Astrocyte of the spinal cord (primary cell): ENCODE measurements at regions not wholly inside any gene's neighbourhood (a gene's known extent, or its start where the extent isn't known, plus 50 kb on each side); places are given as distances from the start of the nearest gene placed in this dataset.

Source experiments
- DNase-seq: peaks from one replicate; pipeline ENCODE4 v3.0.0; 2011; ENCODE audit warnings: low read depth, low spot score
- H3K4me3 ChIP-seq: 2 replicates; pipeline ENCODE4 v1.5.1; 2011; ENCODE audit warnings: low read depth, mild to moderate bottlenecking, low read length, moderate library complexity
- CTCF ChIP-seq: IDR thresholded peaks from 2 replicates; pipeline ENCODE4 v1.5.1; 2012; ENCODE audit warnings: low read depth, mild to moderate bottlenecking, low read length, inconsistent platforms
- in situ Hi-C: cut with HindIII; loops from 2 replicates; pipeline ENCODE4 v1.10.0; 2017; ENCODE audit warnings: low sequenced_read_pairs

- H3K4me3 ChIP-seq: no peak overlapping the region
- TF ChIP-seq CTCF: no peak
- no peak for DNase-seq
- in situ Hi-C loops: no loop called here
Observed at GRCh38 chr15:95888762-95889161, 441.7 kb upstream of the NR2F2 start.

GRCh38 chr15:95894407-95894956, 436.0 kb upstream of the NR2F2 start:
- no peak for TF ChIP-seq CTCF
- in situ Hi-C loops: no loop called here
- no peak overlapping the region for H3K4me3 ChIP-seq
- DNase-seq: no peak

GRCh38 chr15:95895508-95895907, 435.0 kb upstream of the NR2F2 start:
- TF ChIP-seq CTCF: no peak
- in situ Hi-C loops: no loop called here
- DNase-seq: no peak
- H3K4me3 ChIP-seq: no peak overlapping the region

GRCh38 chr15:95897651-95898050, 432.8 kb upstream of the NR2F2 start:
- H3K4me3 ChIP-seq: no peak overlapping the region
- TF ChIP-seq CTCF: no peak
- DNase-seq: no peak
- in situ Hi-C loops: no loop called here

GRCh38 chr15:95898761-95899160, 431.7 kb upstream of the NR2F2 start:
- TF ChIP-seq CTCF: no peak
- in situ Hi-C loops: no loop called here

GRCh38 chr15:95901271-95901670, 429.2 kb upstream of the NR2F2 start:
- no peak for DNase-seq
- in situ Hi-C loops: no loop called here
- H3K4me3 ChIP-seq: no peak overlapping the region
- no peak for TF ChIP-seq CTCF

More at GRCh38 chr15:95898761-95899160, 431.7 kb upstream of the NR2F2 start:
- no peak for DNase-seq
- no peak overlapping the region for H3K4me3 ChIP-seq

GRCh38 chr15:95902606-95903005, 427.9 kb upstream of the NR2F2 start:
- no peak overlapping the region for H3K4me3 ChIP-seq
- no peak for TF ChIP-seq CTCF
- in situ Hi-C loops: no loop called here
- no peak for DNase-seq
